Colonic mucosa (tissue), 4 donors: ENCODE measurements at regions not wholly inside any gene's neighbourhood (a gene's known extent, or its start where the extent isn't known, plus 50 kb on each side); places are given as distances from the start of the nearest gene placed in this dataset.

Experiments used
- DNase-seq: peaks from one replicate; pipeline ENCODE4 v3.0.0-alpha.2; 2020
- H3K27ac ChIP-seq: fragments of 200-600 bp; one replicate; pipeline ENCODE4 v1.8.0; 2021
- H3K27me3 ChIP-seq: fragments of 200-600 bp; one replicate; pipeline ENCODE4 v1.8.0; 2021
- H3K36me3 ChIP-seq: fragments of 200-600 bp; one replicate; pipeline ENCODE4 v1.8.0; 2021
- H3K4me1 ChIP-seq: fragments of 200-600 bp; one replicate; pipeline ENCODE4 v1.8.0; 2021; ENCODE audit warnings: mild to moderate bottlenecking
- H3K4me3 ChIP-seq: fragments of 200-600 bp; one replicate; pipeline ENCODE4 v1.8.0; 2021
- H3K9ac ChIP-seq, 2 donors: one replicate each; pipeline ENCODE4 v1.7.0; 2013; ENCODE audit warnings: control low read depth in 2 of 2, low read depth in 2 of 2, low read length in 2 of 2
- H3K9me3 ChIP-seq: fragments of 200-600 bp; one replicate; pipeline ENCODE4 v1.8.0; 2021
- CTCF ChIP-seq: fragments of 200-600 bp; IDR thresholded peaks from one replicate; pipeline ENCODE4 v1.8.0; 2022; ENCODE audit warnings: antibody characterized with exemption, mild to moderate bottlenecking
- intact Hi-C: fragments of 100-400 bp; cut with DNase I; formaldehyde crosslinking; loops from one replicate; pipeline ENCODE4 v1.14.1; 2022
- donor health status: healthy.
- donor health status: DM: no; HTN: no; CAD: no.
- donor health status: DM: no; HTN: no; CAD: no.

GRCh38 chr4:123696687-123697086 is 300.1 kb downstream of the SPRY1 start:
- no peaks in the 10 kb centered on the region for H3K36me3 ChIP-seq
- H3K4me3 ChIP-seq = no peak overlapping the region
- H3K4me1 ChIP-seq = no peaks in the 10 kb centered on the region
- H3K27ac ChIP-seq = no peak overlapping the region
- no peak for TF ChIP-seq CTCF
- no peaks in the 10 kb centered on the region for H3K27me3 ChIP-seq
- H3K9me3 ChIP-seq = no peaks in the 10 kb centered on the region
- intact Hi-C loops = no loop called here
- DNase-seq = no peak
- no peak overlapping the region for H3K9ac ChIP-seq

- no peaks in the 10 kb centered on the region for H3K4me1 ChIP-seq
- intact Hi-C loops = no loop called here
- no peak for TF ChIP-seq CTCF
- H3K27ac ChIP-seq = no peak overlapping the region
- H3K4me3 ChIP-seq = no peak overlapping the region
- no peaks in the 10 kb centered on the region for H3K27me3 ChIP-seq
- no peak for DNase-seq
- H3K36me3 ChIP-seq = no peaks in the 10 kb centered on the region
- no peaks in the 10 kb centered on the region for H3K9me3 ChIP-seq
- no peak overlapping the region for H3K9ac ChIP-seq
Measured at GRCh38 chr4:123698556-123698955, 302.0 kb downstream of the SPRY1 start.

- Histone ChIP-seq H3K27me3 (no peaks in the 10 kb centered on the region), H3K4me1 (no peaks in the 10 kb centered on the region), H3K9ac (no peak overlapping the region), H3K36me3 (no peaks in the 10 kb centered on the region), H3K4me3 (no peak overlapping the region), H3K9me3 (no peaks in the 10 kb centered on the region), H3K27ac (no peak overlapping the region)
- no peak for TF ChIP-seq CTCF
- intact Hi-C loops = no loop called here
- DNase-seq = no peak
Measured at GRCh38 chr4:123699880-123700771, 303.5 kb downstream of the SPRY1 start.

GRCh38 chr4:123701131-123701575 is 304.6 kb downstream of the SPRY1 start:
- Histone ChIP-seq H3K4me1 (no peaks in the 10 kb centered on the region), H3K27ac (no peak overlapping the region), H3K9ac (no peak overlapping the region), H3K36me3 (no peaks in the 10 kb centered on the region), H3K4me3 (no peak overlapping the region), H3K9me3 (no peaks in the 10 kb centered on the region), H3K27me3 (no peaks in the 10 kb centered on the region)
- no peak for TF ChIP-seq CTCF
- DNase-seq = no peak
- intact Hi-C loops = no loop called here

- no peaks in the 10 kb centered on the region for H3K4me1 ChIP-seq
- no peak overlapping the region for H3K27ac ChIP-seq
- no peak overlapping the region for H3K9ac ChIP-seq
- no peak for DNase-seq
- H3K36me3 ChIP-seq = no peaks in the 10 kb centered on the region
- intact Hi-C loops = no loop called here
- no peaks in the 10 kb centered on the region for H3K27me3 ChIP-seq
- no peak for TF ChIP-seq CTCF
- H3K9me3 ChIP-seq = no peaks in the 10 kb centered on the region
- no peak overlapping the region for H3K4me3 ChIP-seq
Measured at GRCh38 chr4:123705419-123705818, 308.8 kb downstream of the SPRY1 start.
